SK-N-DZ (cell line): ENCODE measurements at regions not wholly inside any gene's neighbourhood (a gene's known extent, or its start where the extent isn't known, plus 50 kb on each side); places are given as distances from the start of the nearest gene placed in this dataset.

Source experiments
- DNase-seq: peaks from one replicate; pipeline ENCODE4 v3.0.0-alpha.2; 2015; ENCODE audit warnings: low spot score

DNA sequence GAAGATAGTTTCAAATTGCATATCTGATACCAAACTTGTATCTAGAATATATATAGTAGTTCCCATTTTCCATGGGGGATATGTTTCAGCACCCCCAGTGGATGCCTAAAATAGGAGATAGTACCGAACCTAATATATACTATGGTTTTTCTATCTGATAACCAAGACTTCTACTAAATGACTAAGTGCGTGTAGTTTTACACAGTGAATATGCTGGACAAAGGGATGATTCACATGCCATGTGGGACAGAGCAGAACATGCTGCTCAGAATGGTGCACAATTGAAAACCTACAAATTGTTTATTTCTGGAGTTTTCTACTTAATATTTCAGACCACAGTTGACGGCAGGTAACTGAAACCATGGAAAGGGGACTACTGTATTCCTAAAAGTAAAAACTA is 73.4 kb upstream of the TP63 start:
- DNase-seq: no peak

DNA sequence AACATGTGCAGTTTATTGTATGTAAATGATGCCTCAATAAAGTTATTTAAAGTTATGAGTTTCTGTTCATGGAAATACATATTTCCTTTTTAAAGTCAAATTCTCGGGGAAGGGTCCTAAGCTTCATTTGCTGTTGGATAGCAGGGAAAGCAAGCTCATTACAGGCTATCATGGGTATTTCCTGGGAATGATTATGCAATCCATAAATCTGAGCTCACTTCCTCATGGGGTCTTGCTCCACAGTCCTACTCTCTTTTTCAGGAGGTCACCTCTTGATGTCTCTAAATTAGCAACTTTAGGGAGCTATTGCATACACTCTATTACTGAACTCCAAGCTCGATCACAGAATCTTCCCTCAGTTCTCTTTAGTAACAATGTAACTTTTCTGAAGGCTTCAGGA is 69.9 kb upstream of the TP63 start:
- DNase-seq: no peak

DNA sequence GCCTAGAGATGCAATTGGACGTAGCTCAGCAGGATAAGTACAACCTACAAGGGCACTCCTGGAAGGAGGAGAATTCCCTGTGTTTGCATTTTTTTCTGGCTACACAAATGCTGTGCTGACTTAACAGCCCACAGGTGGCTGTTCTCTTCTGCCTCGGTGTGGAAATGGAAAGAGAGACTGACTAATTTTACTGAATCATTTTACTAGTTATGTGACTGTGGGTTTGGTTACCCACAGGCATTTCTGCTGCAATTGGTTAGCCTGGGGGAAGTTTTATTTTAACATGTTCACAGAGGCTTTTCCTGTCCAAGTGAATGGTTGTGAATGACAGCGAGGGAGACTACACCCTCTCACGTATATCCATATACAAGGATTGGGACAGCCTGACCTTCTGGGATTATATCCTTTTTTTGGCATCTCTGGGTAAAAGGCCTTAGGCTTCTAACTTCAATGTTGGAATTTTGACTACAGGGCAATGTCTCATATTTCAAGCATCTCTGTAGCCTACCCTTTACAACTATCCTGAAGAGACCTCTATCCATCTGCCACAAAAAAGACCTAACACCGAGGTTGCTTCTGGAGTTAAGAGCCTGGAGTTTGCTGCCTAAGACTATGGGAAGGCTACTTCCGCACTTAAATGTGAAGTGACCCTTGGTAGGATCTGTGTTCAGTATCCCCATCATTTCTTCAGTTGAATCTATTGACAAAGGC is 67.2 kb upstream of the TP63 start:
- DNase-seq: no peak

DNA sequence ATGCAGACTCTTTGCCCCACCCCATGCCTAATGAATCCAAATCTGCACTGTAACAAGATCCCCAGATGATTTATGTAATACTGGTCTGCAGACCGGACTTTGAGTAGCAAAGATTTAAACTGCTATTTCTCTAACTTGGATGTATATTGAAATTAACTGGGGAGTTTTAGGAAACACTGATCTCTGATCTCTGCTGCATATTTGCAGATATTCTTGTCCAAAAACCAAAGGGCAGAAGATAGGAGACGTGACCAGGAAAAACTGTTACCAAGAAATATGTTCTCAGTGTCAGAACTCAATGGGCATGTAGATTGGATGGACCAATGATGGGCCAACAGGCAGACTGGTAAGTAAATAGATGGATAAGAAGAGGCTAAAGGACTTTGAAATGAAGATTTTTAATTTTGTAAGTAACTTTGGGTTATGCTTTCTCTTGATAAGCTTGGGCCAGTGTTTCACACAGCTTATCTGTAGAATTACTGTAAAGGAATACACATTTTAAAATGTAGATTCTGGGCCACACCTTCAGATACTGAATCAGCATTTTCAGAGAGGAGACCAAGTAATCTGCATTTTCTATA is 64.5 kb upstream of the TP63 start:
- no peak for DNase-seq

DNA sequence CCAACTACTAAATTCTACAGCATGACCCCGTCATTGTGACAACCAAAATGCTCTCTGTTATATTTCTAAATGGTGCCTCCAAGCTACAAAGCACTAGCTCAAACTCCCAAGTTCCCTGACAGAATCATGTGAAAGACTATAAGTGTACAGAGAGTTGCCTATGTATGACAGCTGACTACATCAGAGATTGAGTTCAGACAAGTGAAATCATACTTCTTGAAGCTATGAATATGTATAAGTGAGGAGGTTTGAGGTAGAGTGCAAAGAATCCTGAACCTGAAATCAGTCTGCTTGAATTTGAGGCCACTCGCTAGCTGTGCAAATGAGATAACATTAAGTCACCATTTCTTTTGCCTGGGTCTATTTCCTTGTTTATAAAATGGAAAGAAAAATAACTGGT is 63.9 kb upstream of the TP63 start:
- DNase-seq: no peak

DNA sequence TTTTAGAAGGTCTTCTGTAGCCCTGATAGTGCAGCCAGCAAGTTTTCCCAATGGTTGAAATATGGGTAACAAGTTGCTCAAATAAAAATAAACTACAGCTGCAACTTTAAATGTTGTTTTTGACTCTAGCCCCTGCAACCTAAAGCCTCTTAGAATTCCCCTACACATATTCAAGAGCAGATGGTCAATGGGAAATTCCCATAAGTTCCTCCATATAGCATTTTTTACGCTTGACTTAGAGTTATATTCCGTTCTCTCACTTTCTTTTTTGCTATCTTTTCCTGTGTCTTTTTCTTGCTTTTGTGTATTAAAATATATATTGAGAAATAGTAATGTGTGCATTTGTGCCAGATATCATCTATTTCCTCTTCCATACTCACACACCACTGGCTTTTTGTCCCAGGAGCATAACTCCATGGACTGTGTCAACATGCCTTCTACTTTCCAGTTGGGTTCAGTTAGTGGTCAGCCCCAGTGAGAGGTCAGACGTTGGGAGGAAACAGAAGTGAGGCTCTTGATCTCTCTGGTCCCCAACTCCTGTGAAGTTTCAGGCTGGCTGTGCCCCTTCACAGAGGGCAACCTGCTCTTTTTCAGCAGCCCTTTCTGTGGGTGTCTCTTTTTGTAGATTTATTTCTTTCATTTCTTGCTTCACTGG is 63.3 kb upstream of the TP63 start:
- DNase-seq: no peak

DNA sequence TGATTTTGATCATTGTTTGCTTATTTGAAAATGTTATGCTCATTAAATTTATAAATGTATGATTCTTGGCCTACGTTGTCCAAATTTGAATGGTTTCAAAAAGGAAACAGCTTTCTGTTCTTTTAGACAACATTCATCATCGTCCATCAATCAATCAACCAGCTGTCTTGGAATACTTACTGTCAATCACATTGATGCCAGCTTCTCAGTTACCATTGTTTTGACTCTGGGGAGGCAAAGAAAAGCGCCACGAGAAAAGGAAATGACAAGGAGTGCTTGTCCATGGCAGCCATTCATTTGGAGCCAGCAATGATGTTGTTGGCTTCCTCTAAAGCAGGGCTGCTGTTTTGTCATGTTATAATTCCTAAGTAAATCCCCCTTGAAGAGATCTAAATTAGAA is 62.2 kb upstream of the TP63 start:
- no peak for DNase-seq

DNA sequence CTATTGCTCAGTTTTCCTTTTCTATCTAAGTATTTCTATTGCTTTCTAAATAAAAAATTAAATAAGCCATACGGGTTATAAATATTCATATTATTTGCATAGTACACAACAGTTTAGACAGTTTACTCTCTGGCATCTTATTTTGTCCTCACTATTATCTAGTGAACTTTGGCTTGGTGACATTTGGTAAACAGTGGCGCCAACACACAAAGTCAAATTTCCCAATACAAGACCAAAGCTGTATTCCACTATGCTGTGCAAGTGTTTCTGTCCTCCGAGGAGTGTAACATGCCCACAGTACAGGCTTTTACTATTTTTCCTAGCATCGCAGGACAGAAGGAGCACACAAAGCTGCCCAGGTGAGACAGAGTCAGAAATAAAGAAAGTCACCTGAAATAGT is 61.7 kb upstream of the TP63 start:
- no peak for DNase-seq

DNA sequence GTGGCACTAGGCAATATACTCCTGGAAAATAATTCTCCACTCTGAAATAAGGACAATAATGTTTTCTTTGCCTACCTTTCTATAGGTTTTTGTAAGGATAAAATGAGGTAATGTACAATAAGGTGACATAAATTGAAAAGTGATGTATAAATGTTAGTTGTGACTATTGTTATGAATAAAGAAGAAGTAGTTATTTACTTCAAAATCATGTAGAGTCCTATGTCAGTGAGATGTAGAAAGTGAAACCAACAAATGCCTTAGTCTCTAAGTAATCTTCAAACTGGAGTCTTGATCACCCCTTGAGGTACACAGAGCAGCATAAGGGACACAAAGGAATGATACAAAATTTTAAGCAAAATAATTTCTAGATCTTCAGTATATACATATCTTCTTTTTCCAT is 60.3 kb upstream of the TP63 start:
- no peak for DNase-seq

DNA sequence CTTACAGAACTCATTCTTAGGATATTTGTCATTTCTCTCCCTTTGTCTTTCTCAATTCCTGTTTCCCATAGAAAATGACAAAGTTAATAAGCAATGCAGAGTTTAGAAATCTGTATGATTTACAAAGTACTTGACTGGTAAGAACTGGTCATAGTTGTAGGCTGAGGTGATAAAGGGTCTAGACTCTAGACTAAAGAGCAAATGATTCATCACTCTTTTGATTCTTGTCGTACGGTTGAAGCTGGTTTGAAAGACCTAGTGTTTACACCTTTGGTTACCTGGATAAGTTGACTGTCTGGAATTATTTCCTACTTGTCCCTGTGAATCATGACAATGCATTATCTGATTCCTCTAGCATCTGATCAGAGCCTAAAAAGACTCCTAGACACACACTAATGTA is 58.9 kb upstream of the TP63 start:
- no peak for DNase-seq

DNA sequence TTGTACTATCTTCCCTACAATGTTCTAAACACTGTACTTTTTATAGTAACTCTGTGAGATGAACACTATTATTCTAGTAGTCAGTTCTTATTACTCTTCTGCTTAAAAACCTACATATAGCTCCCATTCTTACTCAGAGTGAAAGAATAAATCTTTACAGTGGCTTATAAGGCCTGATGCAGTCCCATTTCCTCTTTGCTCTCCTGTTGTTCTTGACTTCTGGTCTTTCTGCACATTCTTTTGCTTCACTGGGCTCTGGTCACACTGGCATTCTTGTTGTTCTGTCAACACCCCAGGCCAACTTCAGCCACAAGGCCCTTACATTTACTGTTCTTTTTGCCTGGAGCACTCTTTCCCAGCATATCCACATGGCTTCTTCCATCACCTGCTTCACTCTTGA is 58.2 kb upstream of the TP63 start:
- no peak for DNase-seq

DNA sequence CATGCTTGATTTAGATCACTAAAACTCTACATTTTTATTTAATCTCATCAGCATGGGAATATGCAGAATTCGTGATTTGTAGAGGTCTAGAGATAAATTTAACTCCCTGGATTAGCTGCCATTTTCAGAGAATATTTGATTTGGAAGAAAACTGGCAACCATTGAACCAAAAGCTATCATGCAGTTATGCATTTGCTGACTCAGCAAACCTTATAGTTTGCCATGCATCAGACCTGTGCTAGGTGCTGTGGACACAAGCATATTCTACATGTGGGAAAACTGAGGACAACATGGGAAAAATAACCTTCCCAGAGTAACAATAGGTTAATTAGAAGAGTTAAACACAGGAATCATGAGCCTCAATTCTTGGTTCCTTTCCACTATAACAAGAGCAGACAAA is 54.7 kb upstream of the TP63 start:
- no peak for DNase-seq

DNA sequence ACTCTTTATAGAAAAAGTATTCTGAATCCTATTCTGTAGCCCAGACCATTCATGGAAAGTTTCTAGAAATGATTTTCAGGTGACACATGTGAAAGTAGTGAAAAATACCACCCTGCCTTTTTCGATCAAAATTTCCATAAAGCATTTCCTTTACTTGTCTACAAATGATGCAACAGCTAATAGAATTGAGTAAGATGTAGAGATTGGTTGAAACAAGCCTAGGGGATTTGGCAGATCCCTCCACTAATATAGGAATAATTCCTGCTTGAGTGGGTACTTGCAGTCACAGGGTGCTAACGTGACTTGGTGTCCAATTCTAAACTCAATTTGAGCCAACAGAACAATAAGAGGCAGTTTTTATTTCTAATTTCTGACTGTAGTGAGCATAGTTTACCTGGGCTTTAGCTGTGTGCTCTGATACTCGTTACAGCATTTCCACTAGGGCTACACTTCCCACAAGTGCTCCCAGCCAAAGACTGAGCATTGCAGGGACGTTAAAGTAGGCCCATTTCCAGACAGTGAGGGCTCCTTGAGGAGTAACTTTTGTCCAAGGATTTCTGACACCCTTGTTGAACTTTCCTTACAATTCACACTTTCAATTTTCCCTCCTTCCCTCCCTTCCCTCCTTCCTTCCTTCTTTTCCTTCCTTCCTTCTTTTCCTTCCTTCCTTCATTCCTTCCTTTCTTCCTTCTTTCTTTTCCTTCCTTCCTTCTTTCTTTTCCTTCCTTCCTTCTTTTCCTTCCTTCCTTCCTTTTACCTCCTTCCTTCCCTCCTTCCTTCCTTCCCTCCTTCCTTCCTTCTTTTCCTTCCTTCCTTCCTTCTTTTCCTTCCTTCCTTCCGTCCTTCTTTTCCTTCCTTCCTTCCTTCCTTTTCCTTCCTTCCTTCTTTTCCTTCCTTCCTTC is 53.9 kb upstream of the TP63 start:
- no peak for DNase-seq

DNA sequence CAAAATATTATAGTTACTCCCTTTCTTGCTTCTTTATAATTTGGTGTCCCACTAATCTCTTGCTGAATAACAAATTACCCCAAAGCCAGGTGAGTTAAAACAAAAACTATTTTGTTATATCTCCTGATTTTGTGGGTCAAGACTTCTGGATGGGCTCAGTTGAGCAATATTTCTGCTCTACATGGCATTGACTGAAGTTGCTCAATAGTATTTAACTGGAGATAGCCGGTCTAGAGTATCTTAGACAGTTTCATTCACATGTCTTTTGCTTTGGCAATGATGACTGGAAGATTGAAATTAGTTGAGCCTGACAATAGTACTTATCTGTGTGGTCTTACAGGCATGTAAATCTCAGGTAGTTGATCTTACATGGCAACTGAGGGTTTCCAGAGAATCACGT is 51.0 kb upstream of the TP63 start:
- no peak for DNase-seq
